Fibroblast of skin of back (primary cell): ENCODE measurements at regions not wholly inside any gene's neighbourhood (a gene's known extent, or its start where the extent isn't known, plus 50 kb on each side); places are given as distances from the start of the nearest gene placed in this dataset.
"Not testable (repeated sequence)": the region's sequence is repeated elsewhere in the genome, so short reads cannot be mapped to it uniquely, and the experiment has no call there.

ENCODE experiments used
- DNase-seq: peaks from one replicate; pipeline ENCODE4 v3.0.0-alpha.2; 2013

DNA sequence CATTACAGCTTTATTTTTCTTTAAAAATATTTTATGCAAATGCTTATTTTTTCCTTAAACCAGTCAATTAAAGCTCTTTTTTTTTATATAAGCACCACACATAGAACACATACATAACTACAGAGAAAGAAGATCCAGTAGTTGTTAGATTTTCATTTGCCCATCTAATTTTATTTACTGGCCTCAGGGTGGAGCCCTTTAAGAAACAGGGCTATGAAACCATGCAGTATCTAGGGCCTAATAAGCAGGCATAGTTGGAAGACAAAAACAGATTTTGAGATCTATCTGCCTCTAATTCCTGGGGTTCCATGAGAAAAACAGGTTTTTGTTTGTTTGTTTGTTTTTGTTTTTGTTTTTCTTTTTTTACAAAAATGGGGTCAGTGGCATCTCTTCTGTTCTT is 120.6 kb downstream of the BCHE start:
- no peak for DNase-seq

DNA sequence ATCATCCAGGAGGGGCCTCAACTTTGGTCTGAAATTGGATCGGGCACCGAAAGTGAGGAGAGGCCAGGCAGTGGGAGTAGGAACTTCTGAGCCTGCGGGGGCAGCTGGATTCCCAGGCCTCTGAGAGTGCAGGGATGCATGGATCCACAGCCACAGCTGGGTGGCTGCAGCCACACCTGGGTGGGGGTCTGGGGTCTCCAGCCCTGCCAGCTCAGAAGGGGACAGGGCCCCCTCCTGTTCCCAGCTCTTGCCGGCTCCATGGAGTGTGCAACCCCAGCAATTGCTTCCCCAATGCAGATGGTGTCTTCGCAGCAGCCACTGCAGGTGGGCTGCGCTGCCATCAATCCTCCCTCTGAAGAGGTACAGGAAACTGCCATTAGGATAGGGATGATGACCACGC is 123.7 kb downstream of the BCHE start:
- DNase-seq, result no peak

DNA sequence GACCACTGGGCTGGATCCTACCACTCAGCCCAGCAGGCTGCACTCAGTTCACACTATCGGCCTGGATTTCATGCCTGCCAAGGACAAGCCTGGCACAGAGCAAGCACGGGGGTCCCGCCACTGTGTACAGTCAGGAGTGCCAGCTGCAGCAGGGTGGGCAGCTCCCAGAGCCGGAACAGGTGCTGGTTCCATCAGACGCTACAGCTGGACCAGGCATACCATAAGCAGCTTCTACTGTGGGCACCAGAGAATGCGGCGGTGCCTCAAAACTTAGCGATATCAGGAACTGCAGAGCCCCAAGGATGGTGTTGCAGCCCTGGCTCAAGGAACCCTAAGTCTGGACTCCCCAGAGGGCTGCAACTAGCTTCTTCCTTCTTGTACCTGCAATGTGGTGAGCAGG is 124.8 kb downstream of the BCHE start:
- no peak for DNase-seq

DNA sequence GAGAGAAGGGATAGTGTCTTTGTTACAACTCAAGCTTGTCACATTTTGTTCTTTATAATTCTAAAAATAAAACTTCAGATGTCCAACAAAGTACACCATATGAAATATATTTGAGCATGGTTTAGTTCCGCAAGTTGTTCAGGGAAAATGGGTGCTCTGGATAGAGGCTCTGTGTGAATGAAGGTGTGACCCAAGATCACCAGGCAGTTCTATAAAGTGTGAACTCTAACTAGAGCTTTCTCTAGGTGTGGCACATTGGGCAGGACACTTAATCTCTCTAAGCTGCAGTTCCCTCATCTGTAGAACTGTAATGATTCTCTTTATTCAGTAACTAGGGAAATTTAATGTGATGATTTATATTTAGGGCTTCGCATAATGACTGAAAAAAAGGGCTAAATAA is 139.3 kb downstream of the BCHE start:
- no peak for DNase-seq

DNA sequence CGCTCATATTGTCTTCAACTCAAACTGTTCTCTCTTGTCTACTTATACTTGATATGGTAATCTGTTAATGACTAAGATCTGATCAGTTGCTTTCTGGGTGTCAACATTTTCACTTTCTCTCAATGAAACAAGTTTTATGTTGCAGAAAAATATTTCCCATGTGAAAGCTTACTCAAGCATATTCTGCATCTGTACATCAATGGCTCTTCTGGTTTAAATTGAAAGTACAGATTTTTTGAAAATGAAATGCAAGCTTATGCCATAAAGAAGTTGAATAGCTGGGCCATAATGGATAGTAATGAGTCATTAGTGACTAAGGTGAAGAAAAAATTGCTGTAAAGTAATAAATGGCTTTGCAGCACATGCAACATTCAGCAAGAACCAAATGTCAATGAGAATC is 140.7 kb downstream of the BCHE start:
- DNase-seq, result no peak

DNA sequence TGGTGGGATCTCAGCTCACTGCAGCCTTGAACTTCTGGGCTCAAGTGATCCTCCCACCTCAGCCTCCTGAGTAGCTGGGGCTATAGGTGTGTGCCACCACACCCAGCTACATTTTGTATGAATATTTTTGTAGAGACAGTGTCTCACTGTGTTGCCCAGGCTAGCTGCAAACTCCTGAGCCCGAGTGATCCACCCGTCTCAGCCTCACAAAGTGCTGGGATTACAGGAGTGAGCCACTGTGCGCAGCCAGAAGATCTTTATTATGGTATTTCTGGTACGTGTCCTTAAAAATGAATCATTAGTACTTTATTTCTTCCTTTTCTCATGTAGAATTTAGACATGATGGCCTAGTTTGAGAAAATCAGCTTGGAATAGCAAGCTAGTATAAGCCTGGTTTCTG is 153.3 kb downstream of the BCHE start:
- no peak for DNase-seq

GRCh38 chr3:165682734-165683133 is 154.5 kb downstream of the BCHE start:
- no peak for DNase-seq

- DNase-seq, result no peak
Observed at GRCh38 chr3:165669967-165670366, 167.3 kb downstream of the BCHE start.

GRCh38 chr3:165669504-165669903 is 167.7 kb downstream of the BCHE start:
- peak; percentile 2 for DNase-seq

DNA sequence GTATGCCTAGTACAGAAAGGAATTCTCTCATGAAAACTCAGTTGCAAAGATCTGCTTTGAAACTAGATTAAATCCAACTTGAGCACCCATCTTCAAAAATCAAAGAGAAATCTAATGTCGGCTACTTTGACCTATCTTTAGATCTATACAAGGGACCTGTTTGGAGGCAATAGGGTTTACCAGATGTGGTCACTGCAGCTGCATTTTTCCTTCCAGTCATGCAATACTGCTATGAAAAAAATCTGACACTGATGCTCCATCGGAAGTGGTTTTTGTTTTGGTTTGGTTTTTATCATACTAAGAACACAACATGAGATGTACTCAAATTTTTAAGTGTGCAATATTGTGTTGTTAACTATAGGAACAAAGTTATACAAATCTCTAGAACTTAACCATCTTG is 169.5 kb downstream of the BCHE start:
- DNase-seq, result no peak

DNA sequence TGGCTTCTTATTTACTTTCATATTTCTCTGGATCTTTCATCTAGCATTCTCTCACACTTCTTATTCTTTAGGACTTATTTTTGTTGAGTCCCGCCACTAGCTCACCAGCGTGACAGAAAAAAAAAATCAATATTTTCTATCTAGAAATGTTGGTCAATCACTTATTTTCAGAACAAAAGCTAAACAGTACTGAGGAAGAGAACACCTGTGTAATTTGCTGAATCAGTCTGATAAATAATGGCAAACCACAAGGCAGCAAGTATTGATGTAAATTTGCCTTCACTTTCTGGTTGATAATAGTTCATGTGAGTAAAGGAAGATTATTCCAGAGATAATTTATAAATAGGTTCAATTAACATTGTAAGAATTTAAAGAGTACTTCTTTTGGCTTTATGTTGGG is 179.2 kb downstream of the BCHE start:
- DNase-seq, result no peak

DNA sequence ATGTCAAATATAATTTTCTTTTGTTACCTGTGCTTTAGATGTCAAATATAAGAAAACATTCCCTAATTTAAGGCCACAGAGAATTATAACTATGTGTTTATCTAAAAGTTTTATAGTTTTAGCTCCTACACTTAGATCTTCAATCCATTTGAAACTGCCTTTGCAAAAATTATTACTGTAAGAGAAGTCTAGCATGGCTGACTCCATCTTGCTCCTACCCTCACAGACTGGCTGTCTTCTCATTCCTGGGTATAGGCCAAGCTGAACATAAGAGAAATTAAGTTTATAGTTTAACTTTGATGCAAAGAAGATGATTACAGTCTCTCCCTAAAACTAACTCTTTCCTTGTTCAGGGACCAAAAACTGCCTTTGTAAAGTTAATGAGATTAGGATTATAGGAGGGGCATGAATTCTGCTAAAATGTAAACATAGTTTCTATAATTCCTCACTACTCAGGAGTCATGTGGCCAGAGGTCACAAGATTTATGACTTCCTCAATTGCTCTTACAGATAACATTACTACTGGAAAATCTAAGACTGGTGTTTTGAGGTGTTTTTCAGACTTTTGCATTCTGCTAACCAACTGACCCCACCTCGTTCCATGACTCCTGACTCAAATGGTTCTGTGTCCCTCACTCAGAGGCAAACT is 184.0 kb downstream of the BCHE start:
- DNase-seq, result no peak

DNA sequence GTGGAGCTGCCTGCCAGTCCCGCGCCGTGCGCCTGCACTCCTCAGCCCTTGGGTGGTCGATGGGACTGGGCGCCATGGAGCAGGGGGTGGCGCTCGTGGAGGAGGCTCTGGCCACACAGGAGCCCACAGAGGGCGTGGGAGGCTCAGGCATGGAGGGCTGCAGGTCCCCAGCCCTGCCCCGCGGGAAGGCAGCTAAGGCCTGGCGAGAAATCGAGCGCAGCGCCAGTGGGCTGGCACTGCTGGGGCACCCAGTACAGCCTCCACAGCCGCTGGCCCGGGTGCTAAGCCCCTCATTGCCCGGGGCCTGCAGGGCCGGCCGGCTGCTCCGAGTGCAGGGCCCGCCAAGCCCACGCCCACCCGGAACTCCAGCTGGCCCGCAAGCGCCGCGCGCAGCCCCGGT is 187.9 kb downstream of the BCHE start:
- DNase-seq, result not testable (repeated sequence)

DNA sequence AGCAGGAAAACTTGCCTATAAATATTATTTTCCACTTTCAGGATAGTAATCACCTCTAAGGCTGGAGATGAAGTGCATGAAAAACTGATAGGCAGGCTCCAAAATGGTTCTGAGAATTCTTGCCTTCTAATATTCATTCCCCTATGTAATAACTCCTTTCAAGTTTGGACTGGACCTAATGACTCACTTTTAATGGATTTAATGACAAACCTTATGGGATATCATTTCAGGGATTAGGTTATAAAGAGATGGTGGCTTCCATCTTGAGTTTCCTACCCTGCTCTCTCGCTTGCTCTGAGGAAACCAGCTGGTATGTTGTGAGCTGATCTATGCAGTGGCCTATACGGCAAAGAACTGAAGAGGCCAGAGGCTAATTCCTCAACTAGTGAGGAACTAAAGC is 192.0 kb downstream of the BCHE start:
- DNase-seq, result no peak

- DNase-seq, result no peak
Observed at GRCh38 chr3:165644331-165644730, 192.9 kb downstream of the BCHE start.

DNA sequence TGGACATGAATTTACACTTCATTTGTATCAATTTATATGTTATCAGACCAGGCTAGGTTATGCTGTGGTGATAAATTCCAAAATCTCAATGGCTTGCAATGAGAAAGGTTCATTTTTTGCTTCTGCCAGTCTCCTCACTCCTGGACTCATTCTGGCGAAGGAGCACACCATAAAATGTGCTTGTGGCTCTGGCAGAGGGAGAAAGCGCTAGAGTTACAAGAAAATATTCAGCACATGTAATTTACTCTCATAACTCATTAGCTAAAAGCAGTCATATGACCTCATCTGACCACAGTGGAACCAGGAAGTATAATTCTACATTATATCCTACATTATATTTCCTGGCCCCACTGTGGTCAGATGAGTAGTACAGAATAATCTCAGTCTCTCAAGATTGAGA is 193.8 kb downstream of the BCHE start:
- DNase-seq, result peak; percentile 83

GRCh38 chr3:165642761-165643420 is 194.3 kb downstream of the BCHE start:
- DNase-seq, result peak; percentile 99

GRCh38 chr3:165641569-165642310 is 195.5 kb downstream of the BCHE start:
- no peak for DNase-seq

DNA sequence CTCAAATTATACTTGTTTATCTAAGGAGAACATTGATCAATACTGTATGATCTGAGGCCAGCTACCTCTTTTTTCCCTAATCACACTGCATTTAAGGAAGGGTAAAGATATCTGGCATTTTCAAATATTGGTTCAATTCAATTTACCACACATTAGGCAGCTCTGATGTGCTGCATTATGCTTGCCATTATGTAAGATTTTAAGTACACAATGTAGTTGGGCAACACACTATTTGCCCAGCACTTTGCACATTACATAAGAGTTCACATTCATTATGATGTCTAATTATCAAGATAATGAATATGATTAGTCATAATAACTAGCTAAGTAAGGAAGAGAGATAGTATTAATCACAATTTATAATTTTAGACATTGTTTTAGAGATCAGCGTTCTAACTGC is 196.3 kb downstream of the BCHE start:
- DNase-seq, result no peak

DNA sequence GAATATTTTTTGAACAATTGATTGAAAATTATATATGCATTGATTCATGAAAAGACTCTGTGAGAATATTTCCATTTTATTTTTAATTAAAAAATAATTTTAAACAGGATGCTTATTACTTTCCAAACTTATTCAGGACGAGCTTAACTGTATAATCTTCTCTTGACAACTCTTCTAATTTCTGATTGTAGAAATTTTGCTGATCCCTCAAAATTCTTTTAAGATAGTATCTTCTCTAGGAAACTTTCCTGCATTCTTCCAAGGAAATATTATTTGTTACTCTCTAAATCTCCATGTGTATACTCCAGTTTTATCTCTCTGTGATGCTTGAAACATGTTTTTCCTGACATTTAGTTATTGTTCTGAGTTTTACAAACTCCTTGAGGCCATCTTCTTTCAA is 197.2 kb downstream of the BCHE start:
- DNase-seq, result no peak

DNA sequence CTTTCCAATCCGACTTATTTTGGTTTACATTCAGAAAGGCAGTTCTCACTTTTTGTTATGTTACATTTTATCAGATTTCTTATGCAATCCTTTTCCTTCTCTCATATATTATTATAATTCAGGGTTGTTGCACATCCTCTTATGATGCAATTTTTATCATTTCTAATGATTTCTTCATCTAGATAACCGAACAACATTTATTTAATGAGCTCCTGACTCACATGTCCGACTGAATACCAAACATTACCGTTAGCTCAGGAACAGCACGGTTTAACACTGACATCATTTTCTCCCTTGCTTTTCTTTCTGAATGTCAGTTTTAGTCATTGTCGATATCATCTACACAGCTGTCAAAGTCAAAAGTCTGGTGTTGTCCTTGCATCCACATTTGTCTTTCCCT is 199.2 kb downstream of the BCHE start:
- no peak for DNase-seq

GRCh38 chr3:165636684-165637015 is 200.6 kb downstream of the BCHE start:
- DNase-seq, result no peak

- DNase-seq, result peak; percentile 6
Observed at GRCh38 chr3:165635791-165636683, 201.2 kb downstream of the BCHE start.
